ENCODE measurements at regions not wholly inside any gene's neighbourhood (a gene's known extent, or its start where the extent isn't known, plus 50 kb on each side); places are given as distances from the start of the nearest gene placed in this dataset.

GRCh38 chr1:191876631-191877030 is 281.6 kb upstream of the RGS18 start (continued):
- TF ChIP-seq ZHX1 (conservative IDR thresholded peaks at IDR 0.05; ENCODE audit: low read length) = no peak
- no peak for TF ChIP-seq ZNF512 (tag; IDR thresholded peaks at IDR 0.05)
- TF ChIP-seq STAT5B (CRISPR knock-in tag; IDR thresholded peaks at IDR 0.05) = no peak
- no peak for TF ChIP-seq MEF2A (IDR thresholded peaks at IDR 0.05; ENCODE audit: control insufficient read depth, low read depth, low read length)
- 0 out of 2 replicates have a peak, but pooled peaks have one; percentile 10 for TF ChIP-seq EP300 (IDR thresholded peaks at IDR 0.05; ENCODE audit: low read length)
- no peak for TF ChIP-seq PML (IDR thresholded peaks at IDR 0.05; ENCODE audit: low read length)
- peak; percentile 56; the same call in 1 of the 2 replicates for TF ChIP-seq ZNF584 (CRISPR knock-in tag; IDR thresholded peaks at IDR 0.05; ENCODE audit: low read depth)
- TF ChIP-seq STAG1 (CRISPR knock-in tag; IDR thresholded peaks at IDR 0.05; ENCODE audit: borderline replicate concordance) = no peak
- peak; percentile 51 to 86; a peak in 2 of 4 replicates for TF ChIP-seq TRIM24 (IDR thresholded peaks at IDR 0.05)
- 0 out of 2 replicates have a peak, but pooled peaks have one; percentile 34 for TF ChIP-seq SMAD4 (CRISPR knock-in tag; conservative IDR thresholded peaks at IDR 0.05)
- peak; percentile 16; the same call in 1 of the 2 replicates for TF ChIP-seq JUND (IDR thresholded peaks at IDR 0.05; ENCODE audit: borderline replicate concordance, low read depth, low read length)
- no peak for TF ChIP-seq JUND (tag; IDR thresholded peaks at IDR 0.05; ENCODE audit: borderline replicate concordance, low read depth, low read length)
- no peak for TF ChIP-seq POLR2G (IDR thresholded peaks at IDR 0.05; ENCODE audit: low read depth, low read length)
- peak; percentile 47; the same call in 1 of the 2 replicates for TF ChIP-seq L3MBTL2 (IDR thresholded peaks at IDR 0.05)
- TF ChIP-seq ZNF586 (CRISPR knock-in tag; conservative IDR thresholded peaks at IDR 0.05) = no peak
- TF ChIP-seq C11orf30 (IDR thresholded peaks at IDR 0.05; ENCODE audit: low read depth) = no peak
- TF ChIP-seq RB1 (IDR thresholded peaks at IDR 0.05; ENCODE audit: low read depth) = no peak
- no peak for TF ChIP-seq RNF2 (IDR thresholded peaks at IDR 0.05)
- no peak for TF ChIP-seq RFX7 (CRISPR knock-in tag; IDR thresholded peaks at IDR 0.05)
- TF ChIP-seq ZNF778 (CRISPR knock-in tag; IDR thresholded peaks at IDR 0.05) = no peak
- TF ChIP-seq CEBPG (CRISPR knock-in tag; IDR thresholded peaks at IDR 0.05) = no peak
- peak in 1 of 2 experiments; percentile 86; a peak in 2 of 4 replicates for TF ChIP-seq CEBPG (tag; conservative IDR thresholded peaks at IDR 0.05 in 1 of 2, IDR thresholded peaks at IDR 0.05 in 1 of 2)
- TF ChIP-seq ZBED1 (IDR thresholded peaks at IDR 0.05) = no peak
- no peak for TF ChIP-seq NEUROD1 (IDR thresholded peaks at IDR 0.05; ENCODE audit: borderline replicate concordance, low read depth, low read length, partially characterized antibody)
- no peak for TF ChIP-seq COPS2 (conservative IDR thresholded peaks at IDR 0.05)
- TF ChIP-seq ELK3 (CRISPR knock-in tag; IDR thresholded peaks at IDR 0.05) = no peak
- TF ChIP-seq CBX8 (IDR thresholded peaks at IDR 0.05; ENCODE audit: borderline replicate concordance, extremely low read depth, low read depth, low read length, poor library complexity, severe bottlenecking) = no peak
- TF ChIP-seq SMARCA5 (IDR thresholded peaks at IDR 0.05) = no peak
